VCaP (cell line): ENCODE measurements at regions not wholly inside any gene's neighbourhood (a gene's known extent, or its start where the extent isn't known, plus 50 kb on each side); places are given as distances from the start of the nearest gene placed in this dataset.
A peak's percentile ranks its signal among the peaks of the same experiment; 100 is the strongest.

Experiments
- H3K27ac ChIP-seq: fragments of 450-650 bp; 2 replicates; pipeline ENCODE4 v1.5.1; 2017
- CTCF ChIP-seq: fragments of 450-650 bp; conservative IDR thresholded peaks from 2 replicates; pipeline ENCODE4 v1.5.1; 2017; ENCODE audit warnings: mild to moderate bottlenecking, moderate library complexity

- no peak overlapping the region for H3K27ac ChIP-seq
- TF ChIP-seq CTCF, result no peak
Measured at GRCh38 chr7:25665903-25666670, 437.8 kb upstream of the NPVF start.

GRCh38 chr7:25666671-25667060 lies 438.4 kb upstream of the NPVF start:
- H3K27ac ChIP-seq, result no peak overlapping the region
- no peak for TF ChIP-seq CTCF

- H3K27ac ChIP-seq, result no peak overlapping the region
- no peak for TF ChIP-seq CTCF
Measured at GRCh38 chr7:25669281-25669781, 441.0 kb upstream of the NPVF start.

- no peak for TF ChIP-seq CTCF
- H3K27ac ChIP-seq, result no peak overlapping the region
Measured at GRCh38 chr7:25669961-25670841, 441.9 kb upstream of the NPVF start.

GRCh38 chr7:25671111-25671510 lies 442.8 kb upstream of the NPVF start:
- TF ChIP-seq CTCF, result no peak
- no peak overlapping the region for H3K27ac ChIP-seq

- TF ChIP-seq CTCF, result no peak
- H3K27ac ChIP-seq, result no peak overlapping the region
Measured at GRCh38 chr7:25672496-25672895, 444.2 kb upstream of the NPVF start.

- no peak for TF ChIP-seq CTCF
- peak overlapping the region; percentile 72 for H3K27ac ChIP-seq
Measured at GRCh38 chr7:25675789-25676474, 447.6 kb upstream of the NPVF start.
